ENCODE measurements at regions not wholly inside any gene's neighbourhood (a gene's known extent, or its start where the extent isn't known, plus 50 kb on each side); places are given as distances from the start of the nearest gene placed in this dataset.

DNA sequence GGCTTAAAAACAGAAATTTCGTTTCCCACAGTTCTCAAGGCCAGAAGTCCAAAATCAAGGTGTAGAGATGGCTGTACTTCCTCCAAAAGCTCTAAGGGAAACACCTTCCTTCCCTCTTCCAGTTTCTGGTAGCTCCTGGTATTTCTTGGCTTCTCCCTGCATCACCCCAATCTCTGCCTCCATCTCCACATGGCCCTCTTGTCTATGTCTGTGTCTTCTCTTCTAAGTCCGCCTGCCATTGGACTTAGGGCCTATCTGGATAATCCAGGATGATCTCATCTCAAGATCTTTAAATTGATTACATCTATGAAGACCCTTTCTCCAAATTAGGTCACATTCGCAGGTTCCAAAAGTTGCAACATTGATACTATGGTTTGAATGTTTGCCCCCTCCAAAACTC is 105.6 kb downstream of the ATPSCKMT start (continued):
- TF ChIP-seq TAF7 (optimal IDR thresholded peaks at IDR 0.05; ENCODE audit: borderline replicate concordance, low read depth, low read length) = no peak
- no peak for TF ChIP-seq TAF1 (IDR thresholded peaks at IDR 0.05; ENCODE audit: low read depth, low read length)
- TF ChIP-seq KDM5A (IDR thresholded peaks at IDR 0.05; ENCODE audit: low read length) = no peak
- TF ChIP-seq JUND (IDR thresholded peaks at IDR 0.05; ENCODE audit: low read length) = no peak
